RPMI8226 (cell line): ENCODE measurements at regions not wholly inside any gene's neighbourhood (a gene's known extent, or its start where the extent isn't known, plus 50 kb on each side); places are given as distances from the start of the nearest gene placed in this dataset.
"Not testable (repeated sequence)": the region's sequence is repeated elsewhere in the genome, so short reads cannot be mapped to it uniquely, and the experiment has no call there.

Experiments used
- DNase-seq: peaks from one replicate; pipeline ENCODE4 v3.0.0-alpha.2; 2015

DNA sequence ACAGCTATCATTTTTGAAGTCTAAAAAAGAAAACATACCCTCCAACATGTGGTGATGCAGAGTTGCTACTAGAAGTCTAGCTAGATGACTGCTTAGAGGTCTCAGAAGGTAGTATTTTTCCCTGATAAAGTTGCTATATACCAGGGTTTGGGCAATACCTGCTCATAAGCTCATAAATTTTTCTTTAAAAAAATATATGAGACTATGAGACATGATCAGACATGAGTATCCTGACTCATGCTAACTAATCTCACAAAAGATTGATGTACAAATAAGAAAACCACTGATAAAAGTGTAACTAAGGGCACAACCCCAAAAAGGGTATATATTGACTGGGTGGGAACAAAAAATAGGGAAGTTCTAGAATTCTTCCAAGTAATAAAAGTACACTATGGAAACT lies 740.9 kb downstream of the METTL15 start:
- DNase-seq: no peak

DNA sequence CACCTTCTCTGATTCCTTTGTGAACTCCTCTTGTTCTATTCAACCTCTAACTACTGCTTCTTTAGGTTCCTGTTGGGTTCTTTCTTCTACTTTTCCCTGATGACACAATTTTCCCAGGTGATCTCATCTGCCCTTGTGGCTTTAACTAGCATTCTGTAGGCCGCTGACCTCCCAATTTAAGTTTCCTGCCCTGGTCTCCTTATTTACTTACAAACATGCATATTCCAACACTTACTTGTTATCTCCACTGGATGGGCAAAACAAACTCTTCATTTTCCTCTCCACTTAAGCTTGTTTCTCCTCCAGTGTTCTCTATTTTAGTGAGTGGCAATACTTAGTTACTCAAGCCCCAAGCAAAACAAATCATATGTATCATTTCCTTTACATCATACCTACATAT lies 734.5 kb downstream of the METTL15 start:
- DNase-seq: no peak

DNA sequence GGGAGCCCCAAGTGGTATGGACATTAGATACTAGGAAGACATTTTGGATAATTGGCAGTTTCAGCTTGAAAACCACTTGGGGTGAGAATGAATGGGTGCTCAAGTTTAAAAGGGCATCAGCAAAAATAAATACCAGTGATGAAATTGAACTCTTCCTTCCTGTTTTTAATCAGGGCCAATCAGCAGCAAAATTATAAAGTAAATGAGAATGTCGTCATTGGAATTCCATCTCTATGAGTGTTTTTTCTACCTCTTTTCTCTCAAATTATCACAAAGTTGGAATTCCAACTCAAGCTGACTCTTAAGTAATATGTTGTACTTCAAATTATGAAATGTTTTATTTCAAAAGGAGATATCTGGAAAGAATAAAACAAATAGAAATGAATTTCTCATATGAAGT lies 730.6 kb downstream of the METTL15 start:
- no peak for DNase-seq

DNA sequence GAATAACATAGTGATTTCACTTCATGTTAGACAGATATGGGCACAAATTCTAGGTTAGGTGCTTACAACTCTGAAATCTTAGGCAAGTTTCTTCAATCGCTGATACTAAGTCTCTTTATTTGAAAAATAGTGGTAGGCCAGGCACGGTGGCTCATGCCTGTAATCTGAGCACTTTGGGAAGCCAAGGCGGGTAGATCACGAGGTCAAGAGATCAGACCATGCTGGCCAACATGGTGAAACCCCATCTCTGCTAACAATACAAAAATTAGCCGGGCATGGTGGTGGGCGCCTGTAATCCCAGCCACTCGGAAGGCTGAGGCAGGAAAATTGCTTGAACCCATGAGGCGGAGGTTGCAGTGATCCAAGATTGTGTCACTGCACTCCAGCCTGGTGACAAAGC lies 729.4 kb downstream of the METTL15 start:
- DNase-seq: no peak

DNA sequence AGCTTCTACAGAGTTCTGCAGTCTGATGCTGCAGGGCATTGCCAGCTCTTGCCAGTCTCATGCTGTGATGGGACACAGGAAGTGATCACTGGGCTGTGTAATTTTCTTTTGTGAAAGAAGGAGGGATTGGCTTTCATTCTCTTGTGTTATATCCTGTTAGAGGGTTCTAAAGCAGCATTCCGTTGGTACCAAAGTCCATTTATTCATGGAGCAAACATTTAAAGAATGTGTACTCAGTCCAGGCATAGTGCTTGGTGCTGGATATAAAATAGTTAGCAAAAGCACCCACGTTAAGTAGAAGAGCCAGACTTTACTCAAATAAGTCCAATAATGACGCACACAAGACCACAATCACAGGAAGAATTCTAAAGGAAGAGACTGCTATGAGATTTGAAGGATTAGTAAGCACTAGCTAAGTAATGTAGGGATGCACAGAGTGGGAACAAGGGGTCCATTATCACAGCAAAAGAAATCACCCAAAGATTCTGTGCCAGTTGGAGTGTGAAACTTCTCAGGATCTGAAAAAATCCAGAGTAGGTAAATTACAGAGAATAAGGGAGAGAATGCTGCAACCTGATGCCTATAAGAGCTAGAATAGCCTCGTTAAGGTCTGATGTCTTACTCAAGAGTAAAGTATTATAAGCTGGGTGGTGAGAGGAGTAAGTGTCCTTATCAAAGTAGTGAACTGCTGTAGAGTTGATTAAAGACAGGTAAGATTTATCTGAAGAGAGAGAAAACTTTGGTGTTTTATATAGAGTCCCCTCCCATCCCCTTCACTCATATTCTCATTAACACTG lies 728.3 kb downstream of the METTL15 start:
- no peak for DNase-seq

DNA sequence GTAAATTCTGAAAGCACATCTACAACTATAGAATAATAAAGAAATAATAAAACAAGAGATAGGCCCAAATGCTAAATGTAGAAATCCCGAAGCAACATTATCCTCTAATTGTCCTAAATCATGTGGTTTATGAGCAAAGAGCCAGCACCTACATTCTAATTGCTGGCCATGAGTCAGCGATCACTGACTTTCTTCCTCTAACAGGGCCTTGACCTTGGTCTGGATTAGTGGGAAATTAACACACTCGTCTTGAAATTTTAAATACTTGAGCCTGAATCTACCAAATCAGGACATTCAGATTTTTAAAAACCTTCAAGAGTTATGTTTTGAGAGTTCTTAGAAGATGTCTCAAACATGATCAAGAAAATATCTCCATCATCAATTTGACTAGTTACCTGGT lies 727.6 kb downstream of the METTL15 start:
- no peak for DNase-seq

DNA sequence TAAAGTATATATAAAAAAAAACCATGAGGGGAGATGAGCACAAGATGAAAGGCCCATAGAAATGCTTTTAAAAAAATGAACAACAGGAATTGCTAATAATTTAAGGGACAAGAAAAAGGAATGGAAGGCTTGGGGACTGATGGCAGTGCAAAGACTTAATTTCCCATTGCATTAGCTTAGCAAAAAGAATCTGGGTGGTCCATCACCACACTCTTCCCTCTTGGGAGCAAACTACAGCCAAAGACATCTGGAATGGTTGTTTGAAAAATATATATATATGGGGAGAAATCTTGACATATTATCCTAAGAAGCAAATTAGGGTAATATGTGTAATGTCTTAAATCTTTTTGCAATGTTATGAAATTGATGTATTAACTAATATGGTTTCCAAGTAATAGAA lies 727.1 kb downstream of the METTL15 start:
- no peak for DNase-seq

DNA sequence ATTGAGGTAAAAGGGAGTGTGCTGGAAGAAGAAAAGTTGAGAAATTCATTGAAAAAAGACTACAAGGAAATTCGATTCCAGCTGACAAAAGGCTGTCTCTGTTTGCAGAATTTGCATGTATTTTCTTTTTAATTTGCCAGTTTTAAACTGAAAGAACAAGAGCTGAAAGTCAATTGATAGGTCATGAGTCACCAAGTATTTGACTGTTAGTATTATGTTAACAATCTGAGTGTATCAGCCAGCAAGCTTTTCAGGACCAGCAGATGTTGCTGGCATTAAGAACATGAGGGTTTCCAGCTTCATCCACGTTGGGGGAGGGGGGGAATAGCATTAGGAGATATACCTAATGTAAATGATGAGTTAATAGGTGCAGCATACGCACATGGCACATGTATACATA lies 726.7 kb downstream of the METTL15 start:
- no peak for DNase-seq

DNA sequence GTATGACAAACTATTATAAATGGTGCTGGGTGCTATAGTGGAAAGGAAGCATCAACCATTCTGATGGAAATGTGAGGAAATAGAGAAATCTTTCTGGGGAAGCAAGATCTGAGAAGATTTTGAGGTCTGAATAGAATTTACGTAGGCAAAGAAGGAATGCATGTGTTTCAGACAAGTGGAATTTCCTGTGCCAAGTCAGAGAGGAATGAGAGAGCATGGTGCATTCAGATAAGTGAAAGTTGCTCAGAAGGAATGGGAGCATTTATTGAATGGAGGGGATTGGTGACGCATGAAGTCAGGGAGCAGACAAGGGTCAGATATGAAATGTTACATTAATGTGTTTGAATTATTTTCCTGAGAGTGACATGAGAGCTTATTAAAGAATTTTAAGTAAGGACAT lies 725.5 kb downstream of the METTL15 start:
- DNase-seq: no peak

DNA sequence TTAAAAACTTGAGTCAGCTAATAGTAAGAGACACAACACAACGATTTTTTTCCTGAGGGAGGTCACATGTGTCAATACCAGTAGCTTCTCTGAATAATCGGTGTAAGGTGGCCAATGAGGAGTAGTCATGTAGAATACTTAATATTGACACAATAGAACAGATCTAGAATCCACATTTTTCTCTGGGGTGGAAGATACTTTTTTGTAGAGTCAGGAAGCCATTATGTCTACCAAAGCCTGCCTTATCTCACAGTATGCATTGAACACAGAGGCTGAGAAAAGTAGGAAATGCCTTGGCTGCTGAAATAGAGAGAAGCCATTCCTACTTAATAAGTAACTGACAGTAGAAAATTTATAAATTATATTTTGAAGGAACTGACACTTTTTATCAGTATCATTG lies 725.0 kb downstream of the METTL15 start:
- no peak for DNase-seq

DNA sequence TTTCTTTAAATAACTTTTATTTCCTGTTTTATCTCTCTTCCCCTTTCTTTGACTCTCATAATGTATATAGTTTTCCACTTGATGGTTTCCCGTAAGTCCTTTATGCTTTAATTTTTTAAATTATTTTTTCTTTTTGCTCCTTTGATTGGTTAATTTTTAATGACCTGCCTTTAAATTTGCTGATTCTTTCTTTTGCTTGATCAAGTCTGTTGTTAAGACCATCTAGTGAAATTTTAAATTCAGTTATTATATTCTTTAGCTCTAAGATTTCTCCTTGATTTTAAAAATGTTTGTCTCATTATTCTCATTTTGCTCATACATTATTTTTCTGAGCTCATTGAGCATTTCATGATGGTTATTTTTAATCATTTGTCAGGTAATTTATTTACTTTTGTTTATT lies 718.6 kb downstream of the METTL15 start:
- no peak for DNase-seq

DNA sequence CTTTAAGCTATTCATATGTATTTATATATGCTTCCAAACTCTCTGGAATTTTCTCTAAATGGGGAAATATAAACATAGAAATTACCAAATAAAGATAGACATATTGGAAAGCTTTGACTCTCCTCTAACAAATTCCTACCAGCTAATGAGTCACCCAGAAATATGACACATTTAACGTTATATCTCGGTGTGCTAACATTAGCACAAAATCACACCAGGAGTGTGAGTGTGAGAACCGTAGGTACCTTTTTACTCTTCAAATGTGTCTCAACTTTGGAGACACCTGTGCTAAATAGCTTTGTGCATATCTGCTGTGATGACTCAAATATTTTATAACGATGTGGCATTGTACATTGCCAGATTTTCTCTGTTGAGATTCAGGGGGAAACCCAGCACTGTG lies 714.4 kb downstream of the METTL15 start:
- no peak for DNase-seq

DNA sequence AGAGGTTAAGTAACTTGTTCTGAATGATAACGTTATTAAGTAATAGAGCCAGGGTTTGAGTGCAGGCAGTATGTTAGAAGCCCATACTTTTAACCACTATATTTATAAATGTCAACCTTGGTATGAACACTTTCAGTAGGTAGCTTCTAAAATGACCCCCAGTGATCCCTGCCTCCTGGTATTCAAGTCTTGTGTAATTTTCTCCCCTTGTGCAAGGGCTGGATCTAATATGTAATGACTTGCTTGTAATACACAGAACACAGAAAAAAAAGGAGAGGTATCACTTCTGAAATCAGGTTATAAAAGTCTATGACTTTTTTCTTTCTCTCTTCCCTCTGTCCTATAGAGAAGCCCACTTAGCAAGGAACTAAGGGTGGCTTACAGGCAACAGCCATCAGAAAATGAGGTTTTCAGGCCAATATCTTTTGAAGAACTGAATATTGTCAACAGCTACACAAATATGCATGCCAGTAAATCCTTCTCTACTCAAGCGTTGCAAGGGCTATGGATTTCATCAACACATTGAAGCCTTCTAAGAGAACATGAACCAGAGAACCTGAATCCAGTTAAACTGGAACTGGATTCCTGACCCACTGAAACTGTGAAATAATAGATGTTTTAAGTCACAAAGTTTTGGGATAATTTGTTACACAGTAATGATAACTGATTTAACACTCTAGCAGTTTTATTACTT lies 712.3 kb downstream of the METTL15 start:
- DNase-seq: no peak

DNA sequence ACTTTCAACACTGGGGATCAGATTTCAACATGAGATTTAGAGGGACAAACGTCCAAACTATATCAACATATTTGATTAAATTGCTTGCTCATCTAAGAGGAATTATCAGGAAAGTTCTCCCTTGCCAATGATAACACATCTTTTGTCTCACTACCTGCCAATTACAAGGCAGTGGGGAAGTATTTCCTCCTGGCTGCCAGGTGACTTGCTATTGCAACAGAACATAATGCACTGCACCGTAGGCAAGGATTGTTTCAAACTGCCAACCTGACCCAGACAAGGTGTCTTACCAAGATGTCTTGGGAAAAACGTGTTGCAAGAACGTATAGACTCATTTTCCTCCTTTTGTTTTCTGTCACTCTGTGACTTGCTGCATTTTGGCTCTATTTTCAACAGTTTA lies 711.6 kb downstream of the METTL15 start:
- DNase-seq: no peak

DNA sequence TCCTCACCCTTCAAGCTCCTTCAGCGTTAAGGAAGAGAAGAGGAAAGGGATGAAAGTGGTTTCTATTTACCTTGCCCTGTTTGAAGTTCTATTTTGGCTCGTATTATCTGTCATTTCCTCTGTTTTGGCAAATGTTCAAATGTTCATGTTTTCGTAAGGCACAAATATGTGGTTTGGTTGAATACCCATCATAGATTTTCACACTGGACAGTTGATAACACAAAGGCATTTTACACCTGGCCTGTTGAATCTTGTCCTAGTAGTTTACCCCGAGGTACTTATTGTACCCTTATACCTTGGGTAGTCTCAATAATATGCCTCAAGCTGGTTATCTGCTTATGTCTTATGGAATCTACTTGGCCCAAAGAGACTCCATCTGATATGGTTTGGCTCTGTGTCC lies 706.9 kb downstream of the METTL15 start:
- DNase-seq: no peak

DNA sequence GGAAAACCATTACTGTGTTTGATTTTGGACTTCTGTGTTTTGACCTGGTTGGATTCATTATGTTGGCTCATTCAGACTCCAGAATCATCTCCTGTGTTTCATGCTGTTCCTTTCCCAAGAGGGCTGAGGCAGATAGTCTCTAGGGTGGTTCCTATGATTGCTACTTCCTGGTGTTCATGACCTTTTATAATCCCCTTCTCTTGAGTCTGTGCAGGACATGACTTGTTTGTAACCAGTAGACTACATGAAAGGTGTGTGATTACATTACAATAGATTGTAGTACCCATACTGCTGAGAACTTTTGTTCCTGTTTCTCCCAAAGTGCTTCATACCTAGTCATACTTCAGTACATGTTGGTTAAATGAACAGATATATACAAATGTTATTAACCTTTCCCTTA lies 700.6 kb downstream of the METTL15 start:
- DNase-seq: no peak

DNA sequence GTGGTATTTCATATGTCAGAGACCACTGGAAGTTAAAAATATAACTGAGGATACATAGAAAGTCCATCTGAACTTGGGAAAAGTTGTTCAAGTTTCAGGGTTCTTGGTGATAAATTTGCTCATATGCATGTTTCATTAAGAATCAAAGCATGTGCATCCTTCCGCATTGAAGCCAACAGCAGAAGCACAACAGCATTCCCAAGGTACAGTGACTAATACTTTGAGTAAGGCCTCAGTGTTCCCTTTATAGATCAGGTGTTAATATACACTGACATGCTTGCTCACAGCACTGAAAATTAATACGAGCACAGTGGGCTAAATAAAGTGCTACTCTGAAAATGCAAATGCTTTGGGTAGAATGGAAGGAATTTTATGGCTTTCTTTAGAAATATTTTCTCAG lies 691.1 kb downstream of the METTL15 start:
- no peak for DNase-seq

DNA sequence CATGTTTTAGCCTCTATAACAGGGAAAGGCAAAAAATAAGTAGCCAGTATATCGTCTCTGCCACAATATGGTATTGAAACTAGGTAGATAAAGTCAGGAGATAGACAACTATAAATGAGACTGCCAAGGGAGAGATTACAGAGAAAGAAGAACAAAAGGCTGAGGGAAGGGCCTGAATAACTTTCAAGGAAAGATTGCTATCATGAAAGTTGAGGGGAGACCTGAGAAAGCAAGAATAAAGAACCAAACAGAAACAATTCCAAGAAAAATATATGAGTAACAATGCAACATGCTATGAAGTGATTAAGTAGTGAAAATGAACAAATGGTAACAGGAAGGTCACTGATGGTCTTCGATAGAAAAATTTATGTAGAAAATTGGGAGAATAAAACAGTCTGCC lies 690.1 kb downstream of the METTL15 start:
- no peak for DNase-seq

DNA sequence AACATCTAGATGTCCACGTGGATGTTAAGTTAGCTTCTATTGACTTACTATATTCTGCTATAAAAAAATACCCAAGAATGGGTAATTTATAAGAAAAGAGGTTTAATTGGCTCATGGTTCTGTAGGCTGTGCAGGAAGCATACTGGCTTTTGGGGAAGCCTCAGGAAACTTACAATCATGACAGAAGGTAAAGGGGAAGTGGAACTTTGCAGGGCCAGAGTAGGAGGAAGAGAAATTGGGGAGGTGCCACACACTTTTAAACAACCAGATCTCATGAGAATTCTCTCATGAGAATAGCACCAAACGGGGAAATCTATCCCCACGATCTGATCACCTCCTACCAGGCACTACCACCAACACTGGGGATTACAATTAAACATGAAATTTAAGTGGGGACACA lies 689.3 kb downstream of the METTL15 start:
- no peak for DNase-seq

DNA sequence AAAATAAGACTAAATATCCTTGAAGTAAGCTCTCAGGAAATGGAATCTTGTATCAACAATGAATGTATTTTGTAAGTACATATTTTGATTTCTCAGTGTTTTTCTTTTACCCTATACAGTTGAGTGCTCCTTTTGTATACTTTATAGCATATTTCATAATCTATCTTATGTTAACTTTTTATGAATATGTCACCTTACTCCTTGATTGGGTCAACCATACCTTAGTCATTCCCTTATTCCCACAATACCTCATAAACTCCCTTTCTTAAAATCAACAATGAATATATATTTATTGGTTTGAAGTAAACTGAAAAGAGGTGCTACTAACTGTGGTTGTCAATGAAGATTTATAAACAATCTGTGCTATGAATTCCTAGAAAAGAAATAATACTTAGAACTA lies 686.2 kb downstream of the METTL15 start:
- no peak for DNase-seq

DNA sequence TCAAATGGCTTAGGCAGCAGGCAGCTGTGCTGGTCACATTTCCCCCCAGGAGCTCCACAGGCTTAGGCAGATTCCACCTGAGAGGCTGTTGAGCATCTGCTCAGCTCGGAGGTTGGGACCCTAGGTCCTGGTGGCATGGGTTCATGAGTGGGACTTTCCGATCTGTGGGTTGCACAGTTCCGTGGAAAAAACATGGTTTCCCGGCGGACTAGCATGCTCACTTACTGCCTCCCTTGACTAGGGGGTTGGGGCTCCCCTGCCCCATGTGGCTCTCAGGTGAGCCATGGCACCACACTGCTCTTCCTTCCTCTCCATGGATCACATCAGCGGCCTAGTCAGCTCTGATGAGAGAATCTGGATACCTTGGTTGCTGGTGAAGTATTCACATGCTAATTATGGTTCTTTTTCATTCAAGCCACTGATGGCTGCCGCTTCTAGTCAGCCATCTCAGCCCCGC lies 685.1 kb downstream of the METTL15 start:
- no peak for DNase-seq

DNA sequence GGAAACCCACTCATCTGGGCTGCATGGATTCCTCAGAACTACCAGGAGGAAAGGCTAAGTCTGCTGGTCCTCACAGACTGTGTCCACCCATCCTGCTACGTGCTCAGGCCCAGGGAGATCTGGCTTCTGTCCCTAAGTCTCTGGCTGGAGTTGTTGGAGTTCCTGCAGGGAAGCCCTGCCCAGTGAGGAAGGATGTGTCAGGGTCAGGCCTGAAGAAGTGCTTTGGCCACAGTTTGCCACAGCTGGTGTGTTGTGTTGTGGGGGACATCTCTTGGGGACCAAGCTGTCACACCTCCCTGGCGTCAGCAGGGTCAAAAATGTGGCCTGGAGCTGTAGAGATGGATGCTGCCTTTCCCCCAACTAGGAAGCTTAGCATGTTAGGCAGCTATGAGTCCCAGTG lies 684.7 kb downstream of the METTL15 start:
- DNase-seq: no peak

DNA sequence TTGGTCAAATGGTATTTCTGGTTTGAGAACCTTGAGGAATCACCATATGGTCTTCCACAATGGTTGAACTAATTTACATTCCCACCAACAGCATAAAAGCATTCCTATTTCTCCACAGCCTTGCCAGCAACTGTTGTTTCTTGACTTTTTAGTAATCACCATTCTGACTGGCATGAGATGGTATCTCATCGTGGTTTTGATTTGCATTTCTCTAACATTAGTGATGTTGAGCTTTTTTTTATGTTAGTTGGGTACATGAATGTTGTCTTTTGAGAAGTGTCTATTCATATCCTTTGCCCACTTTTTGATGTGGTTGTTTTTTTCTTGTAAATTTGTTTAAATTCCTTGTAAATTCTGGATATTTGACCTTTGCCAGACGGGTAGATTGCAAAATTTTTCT lies 679.7 kb downstream of the METTL15 start:
- not testable (repeated sequence) for DNase-seq

DNA sequence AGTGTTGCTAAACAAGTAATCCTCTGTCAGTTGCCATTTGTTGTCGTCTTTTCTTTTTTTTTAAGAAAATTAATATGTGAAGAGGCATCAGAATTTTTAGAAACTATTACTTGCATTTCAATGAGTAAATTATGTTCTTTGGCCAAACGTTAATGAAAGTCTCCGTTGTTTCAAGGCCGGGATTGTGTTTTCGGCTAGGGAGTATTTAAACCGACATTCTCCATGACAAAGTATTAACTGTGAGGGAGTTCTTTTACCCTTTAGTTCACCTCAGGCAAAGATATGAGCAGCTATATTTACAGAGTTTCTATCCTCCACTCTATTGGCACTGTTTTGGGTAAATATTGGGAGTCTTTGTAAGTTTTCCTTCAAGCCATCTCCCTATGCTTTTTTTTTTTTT lies 668.9 kb downstream of the METTL15 start:
- DNase-seq: no peak

DNA sequence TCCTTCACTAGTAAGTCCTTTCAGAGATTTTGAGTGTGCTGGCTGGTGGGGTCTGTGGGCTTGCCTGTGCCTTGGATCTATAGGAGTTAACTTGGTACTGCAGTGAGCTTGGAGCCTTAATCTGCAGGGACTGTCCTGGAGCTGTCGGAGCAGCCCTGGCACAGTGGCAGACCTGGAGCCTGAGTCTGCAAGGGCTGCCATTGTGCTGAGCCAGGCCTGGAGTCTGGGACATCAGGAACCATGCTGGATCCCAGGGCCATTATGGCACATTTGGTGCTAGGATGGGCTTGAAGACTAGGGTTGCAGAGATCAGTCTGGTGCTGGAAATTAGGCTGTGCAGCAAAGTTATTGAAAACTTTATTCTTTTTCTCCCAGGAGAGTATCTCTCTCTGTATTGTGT lies 665.4 kb downstream of the METTL15 start:
- DNase-seq: no peak
